ENCODE measurements at regions not wholly inside any gene's neighbourhood (a gene's known extent, or its start where the extent isn't known, plus 50 kb on each side); places are given as distances from the start of the nearest gene placed in this dataset.

- Mint-ChIP-seq H3K4me3 (no peak overlapping the region), H3K36me3 (ENCODE audit: low read depth) (no peaks in the 10 kb centered on the region), H3K27me3 (ENCODE audit: low read depth) (no peaks in the 10 kb centered on the region), H3K4me1 (ENCODE audit: low read depth) (no peaks in the 10 kb centered on the region), H3K9me3 (peaks cover 17% of the 10 kb centered on the region), H3K27ac (no peak overlapping the region)
- no peak for DNase-seq (ENCODE audit: low spot score)
Measured at GRCh38 chr5:21263361-21263760, 1275.4 kb upstream of the CDH18 start.

DNA sequence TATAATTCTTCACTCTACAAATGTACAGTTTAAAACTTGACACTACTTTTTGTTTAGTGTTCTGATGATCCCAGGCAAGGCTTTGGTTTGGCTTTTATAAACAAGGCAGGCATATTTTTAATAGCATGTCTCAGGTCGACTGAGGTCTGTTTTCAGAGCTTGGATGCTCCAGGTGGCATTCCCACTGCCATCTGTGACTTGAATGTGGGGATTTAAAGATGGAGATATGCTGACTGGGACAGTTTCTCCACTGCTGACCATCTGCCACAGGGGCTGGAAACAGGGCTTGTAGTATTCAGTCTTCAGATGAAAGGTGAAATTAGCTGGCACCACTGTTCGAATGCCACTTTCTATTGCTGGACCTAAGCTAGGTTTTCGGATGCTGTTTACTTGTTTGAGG, 1266.2 kb upstream of the CDH18 start:
- H3K27me3 Mint-ChIP-seq (ENCODE audit: low read depth), result no peaks in the 10 kb centered on the region
- no peak for DNase-seq (ENCODE audit: low spot score)
- H3K9me3 Mint-ChIP-seq, result peaks cover 27% of the 10 kb centered on the region
- no peaks in the 10 kb centered on the region for H3K4me1 Mint-ChIP-seq (ENCODE audit: low read depth)
- no peak overlapping the region for H3K4me3 Mint-ChIP-seq
- H3K36me3 Mint-ChIP-seq (ENCODE audit: low read depth), result no peaks in the 10 kb centered on the region
- H3K27ac Mint-ChIP-seq, result no peak overlapping the region

DNA sequence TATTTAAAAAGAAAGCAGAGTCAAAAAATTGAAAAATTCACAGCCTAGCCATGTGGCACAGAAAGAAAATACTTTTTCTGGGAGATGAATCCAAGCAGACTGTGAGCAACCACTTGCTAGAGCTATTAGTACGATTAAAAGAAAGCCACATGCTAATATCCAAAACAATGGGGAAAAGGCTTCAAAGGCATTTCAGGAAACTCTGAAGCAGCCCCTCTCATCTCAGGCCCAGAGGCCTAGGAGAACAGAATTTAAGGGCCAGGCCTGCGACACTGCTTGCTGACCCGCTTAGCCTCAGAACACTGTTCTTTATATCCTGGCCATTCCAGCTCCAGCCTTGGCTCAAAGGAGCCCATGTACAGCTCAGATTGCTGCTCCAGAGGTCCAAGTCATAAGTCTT, 1257.0 kb upstream of the CDH18 start:
- Mint-ChIP-seq H3K36me3 (ENCODE audit: low read depth) (no peaks in the 10 kb centered on the region), H3K9me3 (peaks cover 13% of the 10 kb centered on the region), H3K4me3 (no peak overlapping the region), H3K4me1 (ENCODE audit: low read depth) (no peaks in the 10 kb centered on the region), H3K27me3 (ENCODE audit: low read depth) (no peaks in the 10 kb centered on the region), H3K27ac (no peak overlapping the region)
- DNase-seq (ENCODE audit: low spot score), result no peak

DNA sequence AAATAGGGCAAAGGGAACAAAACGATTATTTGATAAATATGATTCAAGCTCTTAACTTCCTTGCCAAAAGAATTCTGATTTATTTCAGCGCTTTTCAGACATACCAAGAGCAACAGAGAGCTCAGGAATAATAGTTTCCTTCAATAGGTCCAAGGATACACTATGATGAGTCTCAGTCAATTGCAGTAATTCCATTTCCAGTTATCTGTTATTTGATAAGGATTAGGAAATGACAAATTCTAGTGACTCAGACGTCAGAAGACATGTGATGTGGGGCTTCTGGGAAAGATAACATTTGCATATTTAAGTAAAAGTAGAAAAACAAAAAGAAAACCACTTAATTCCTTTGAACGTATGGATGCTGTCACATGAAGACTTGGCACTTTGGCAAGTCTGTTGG, 1250.8 kb upstream of the CDH18 start:
- Mint-ChIP-seq H3K27ac (no peak overlapping the region), H3K4me3 (no peak overlapping the region), H3K27me3 (ENCODE audit: low read depth) (no peaks in the 10 kb centered on the region), H3K36me3 (ENCODE audit: low read depth) (no peaks in the 10 kb centered on the region), H3K4me1 (ENCODE audit: low read depth) (no peaks in the 10 kb centered on the region), H3K9me3 (peaks cover 17% of the 10 kb centered on the region)
- no peak for DNase-seq (ENCODE audit: low spot score)

DNA sequence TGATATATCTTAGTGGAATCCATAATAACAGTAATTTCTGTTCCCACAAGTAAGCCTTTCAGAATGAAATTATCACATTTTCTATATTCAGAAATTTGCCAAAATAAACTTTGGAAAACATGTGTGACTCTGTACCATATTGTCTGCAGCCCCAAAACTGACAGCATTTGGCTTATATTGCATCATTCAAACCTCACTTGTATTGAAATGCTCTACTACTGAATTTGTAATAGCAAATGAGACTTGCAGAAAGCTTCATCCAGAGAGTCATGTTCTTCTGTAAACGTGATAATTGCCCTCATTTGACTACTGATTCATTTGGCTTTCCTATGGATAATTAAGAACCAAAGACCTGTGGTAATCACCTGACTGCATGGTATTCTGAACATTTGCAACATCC, 1249.5 kb upstream of the CDH18 start:
- no peaks in the 10 kb centered on the region for H3K27me3 Mint-ChIP-seq (ENCODE audit: low read depth)
- H3K9me3 Mint-ChIP-seq, result peaks cover 20% of the 10 kb centered on the region
- no peaks in the 10 kb centered on the region for H3K4me1 Mint-ChIP-seq (ENCODE audit: low read depth)
- DNase-seq (ENCODE audit: low spot score), result no peak
- H3K36me3 Mint-ChIP-seq (ENCODE audit: low read depth), result no peaks in the 10 kb centered on the region
- no peak overlapping the region for H3K27ac Mint-ChIP-seq
- no peak overlapping the region for H3K4me3 Mint-ChIP-seq

DNA sequence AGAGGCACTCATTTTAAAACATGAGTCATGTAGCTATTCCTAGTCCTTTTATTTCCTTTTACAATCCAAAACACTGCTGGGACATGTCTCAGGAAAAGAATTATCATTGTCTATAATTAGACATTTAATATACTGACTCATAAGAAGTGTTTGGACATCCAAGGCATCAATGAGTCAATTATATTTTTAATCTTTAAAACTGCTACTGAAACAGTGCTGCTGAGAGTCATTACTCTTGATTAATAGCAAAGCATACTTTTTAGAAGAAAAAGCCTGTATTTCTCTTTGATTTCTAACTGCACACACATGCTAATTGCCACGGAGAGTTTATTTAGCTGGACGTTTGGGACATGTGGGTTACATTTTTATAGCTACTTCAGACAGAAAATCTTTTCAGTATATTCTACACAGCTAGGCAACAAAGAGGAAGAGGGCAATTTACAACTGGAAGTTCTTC, 1249.0 kb upstream of the CDH18 start:
- no peak overlapping the region for H3K27ac Mint-ChIP-seq
- H3K9me3 Mint-ChIP-seq, result peaks cover 18% of the 10 kb centered on the region
- no peak overlapping the region for H3K4me3 Mint-ChIP-seq
- H3K27me3 Mint-ChIP-seq (ENCODE audit: low read depth), result no peaks in the 10 kb centered on the region
- no peak for DNase-seq (ENCODE audit: low spot score)
- no peaks in the 10 kb centered on the region for H3K36me3 Mint-ChIP-seq (ENCODE audit: low read depth)
- H3K4me1 Mint-ChIP-seq (ENCODE audit: low read depth), result no peaks in the 10 kb centered on the region

DNA sequence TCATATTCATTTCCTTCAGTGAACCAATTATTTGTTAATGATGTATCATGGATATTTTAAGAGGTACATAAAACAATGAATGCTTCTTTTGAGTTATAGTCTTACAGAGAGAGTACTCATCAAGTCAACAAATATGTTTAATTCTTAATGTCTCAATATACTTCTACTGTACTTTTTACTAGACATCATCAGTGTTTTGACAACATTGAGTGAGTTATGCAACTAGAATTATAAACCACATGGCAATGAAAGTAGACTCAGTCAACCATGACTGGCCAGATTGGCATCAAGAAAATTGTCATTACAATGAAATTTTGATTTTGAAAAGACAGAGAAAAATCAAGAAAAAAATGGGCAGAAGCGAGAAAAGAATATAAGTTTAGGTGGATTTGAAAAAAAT, 1248.1 kb upstream of the CDH18 start:
- Mint-ChIP-seq H3K27me3 (ENCODE audit: low read depth) (no peaks in the 10 kb centered on the region), H3K9me3 (peaks cover 16% of the 10 kb centered on the region), H3K36me3 (ENCODE audit: low read depth) (no peaks in the 10 kb centered on the region), H3K27ac (no peak overlapping the region), H3K4me1 (ENCODE audit: low read depth) (no peaks in the 10 kb centered on the region), H3K4me3 (no peak overlapping the region)
- no peak for DNase-seq (ENCODE audit: low spot score)

GRCh38 chr5:21225223-21226064, 1237.4 kb upstream of the CDH18 start:
- Mint-ChIP-seq H3K9me3 (peaks cover 38% of the 10 kb centered on the region), H3K27ac (no peak overlapping the region), H3K4me3 (no peak overlapping the region), H3K4me1 (ENCODE audit: low read depth) (no peaks in the 10 kb centered on the region), H3K36me3 (ENCODE audit: low read depth) (no peaks in the 10 kb centered on the region), H3K27me3 (ENCODE audit: low read depth) (no peaks in the 10 kb centered on the region)
- no peak for DNase-seq (ENCODE audit: low spot score)

- Mint-ChIP-seq H3K27me3 (ENCODE audit: low read depth) (no peaks in the 10 kb centered on the region), H3K4me3 (no peak overlapping the region), H3K9me3 (peaks cover 25% of the 10 kb centered on the region), H3K36me3 (ENCODE audit: low read depth) (no peaks in the 10 kb centered on the region), H3K4me1 (ENCODE audit: low read depth) (no peaks in the 10 kb centered on the region), H3K27ac (no peak overlapping the region)
- DNase-seq (ENCODE audit: low spot score), result no peak
Measured at GRCh38 chr5:21221616-21222015, 1233.6 kb upstream of the CDH18 start.

- H3K27me3 Mint-ChIP-seq (ENCODE audit: low read depth), result no peaks in the 10 kb centered on the region
- H3K9me3 Mint-ChIP-seq, result peaks cover 25% of the 10 kb centered on the region
- no peak overlapping the region for H3K4me3 Mint-ChIP-seq
- no peaks in the 10 kb centered on the region for H3K36me3 Mint-ChIP-seq (ENCODE audit: low read depth)
- no peak overlapping the region for H3K27ac Mint-ChIP-seq
- DNase-seq (ENCODE audit: low spot score), result no peak
- H3K4me1 Mint-ChIP-seq (ENCODE audit: low read depth), result no peaks in the 10 kb centered on the region
Measured at GRCh38 chr5:21219966-21220365, 1232.0 kb upstream of the CDH18 start.

DNA sequence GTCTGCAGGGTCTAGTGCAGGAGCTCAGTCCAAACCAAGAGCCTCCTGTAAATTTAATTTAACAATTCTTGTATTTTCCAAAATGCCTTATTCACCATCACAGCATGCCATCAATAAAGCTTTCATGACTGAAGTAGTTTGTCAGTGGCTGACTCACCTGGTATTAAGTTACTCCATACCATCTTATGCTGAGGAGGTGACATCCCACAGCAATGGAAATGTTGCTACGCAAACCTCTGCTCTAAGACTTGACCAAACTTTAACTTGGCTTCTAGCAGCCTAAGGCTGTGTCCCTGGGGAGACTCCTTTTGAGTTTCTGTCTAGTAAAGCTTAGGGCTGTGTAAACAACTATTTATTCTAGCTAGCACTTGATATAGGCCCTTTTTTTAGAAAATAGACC, 1231.3 kb upstream of the CDH18 start:
- H3K27me3 Mint-ChIP-seq (ENCODE audit: low read depth), result no peaks in the 10 kb centered on the region
- H3K4me3 Mint-ChIP-seq, result no peak overlapping the region
- DNase-seq (ENCODE audit: low spot score), result no peak
- H3K27ac Mint-ChIP-seq, result no peak overlapping the region
- peaks cover 29% of the 10 kb centered on the region for H3K9me3 Mint-ChIP-seq
- H3K36me3 Mint-ChIP-seq (ENCODE audit: low read depth), result no peaks in the 10 kb centered on the region
- H3K4me1 Mint-ChIP-seq (ENCODE audit: low read depth), result no peaks in the 10 kb centered on the region

GRCh38 chr5:21212026-21212425, 1224.0 kb upstream of the CDH18 start:
- DNase-seq (ENCODE audit: low spot score), result no peak
- Mint-ChIP-seq H3K4me3 (no peak overlapping the region), H3K4me1 (ENCODE audit: low read depth) (no peaks in the 10 kb centered on the region), H3K36me3 (ENCODE audit: low read depth) (no peaks in the 10 kb centered on the region), H3K27ac (no peak overlapping the region), H3K27me3 (ENCODE audit: low read depth) (no peaks in the 10 kb centered on the region), H3K9me3 (peaks cover 31% of the 10 kb centered on the region)

GRCh38 chr5:21209409-21209808, 1221.4 kb upstream of the CDH18 start:
- Mint-ChIP-seq H3K27ac (no peak overlapping the region), H3K4me1 (ENCODE audit: low read depth) (no peaks in the 10 kb centered on the region), H3K9me3 (peaks cover 25% of the 10 kb centered on the region), H3K27me3 (ENCODE audit: low read depth) (no peaks in the 10 kb centered on the region), H3K4me3 (no peak overlapping the region), H3K36me3 (ENCODE audit: low read depth) (no peaks in the 10 kb centered on the region)
- DNase-seq (ENCODE audit: low spot score), result no peak

- no peaks in the 10 kb centered on the region for H3K4me1 Mint-ChIP-seq (ENCODE audit: low read depth)
- no peak overlapping the region for H3K27ac Mint-ChIP-seq
- H3K27me3 Mint-ChIP-seq (ENCODE audit: low read depth), result no peaks in the 10 kb centered on the region
- DNase-seq (ENCODE audit: low spot score), result no peak
- H3K4me3 Mint-ChIP-seq, result no peak overlapping the region
- peaks cover 23% of the 10 kb centered on the region for H3K9me3 Mint-ChIP-seq
- no peaks in the 10 kb centered on the region for H3K36me3 Mint-ChIP-seq (ENCODE audit: low read depth)
Measured at GRCh38 chr5:21199087-21199486, 1211.1 kb upstream of the CDH18 start.

- no peaks in the 10 kb centered on the region for H3K4me1 Mint-ChIP-seq (ENCODE audit: low read depth)
- H3K27me3 Mint-ChIP-seq (ENCODE audit: low read depth), result no peaks in the 10 kb centered on the region
- H3K9me3 Mint-ChIP-seq, result peaks cover 9% of the 10 kb centered on the region
- no peak overlapping the region for H3K27ac Mint-ChIP-seq
- H3K4me3 Mint-ChIP-seq, result no peak overlapping the region
- no peak for DNase-seq (ENCODE audit: low spot score)
- no peaks in the 10 kb centered on the region for H3K36me3 Mint-ChIP-seq (ENCODE audit: low read depth)
Measured at GRCh38 chr5:21195145-21195544, 1207.1 kb upstream of the CDH18 start.
